K562 (cell line): ENCODE measurements at regions not wholly inside any gene's neighbourhood (a gene's known extent, or its start where the extent isn't known, plus 50 kb on each side); places are given as distances from the start of the nearest gene placed in this dataset.

Source experiments
- ATAC-seq: fragments of 200-7000 bp; cut with Tn5 transposase; 3 replicates; pipeline ENCODE4 v1.9.1; 2020; ENCODE audit warnings: moderate library complexity
- BruUV-seq: library from RNA; stranded (reverse); fragments of 400-500 nt; replicated peaks from 2 replicates; lab custom pipeline; 2021; lab: Mats Ljungman, UMichigan
- CTCF ChIA-PET: fragments of 300-600 bp; formaldehyde crosslinking; extraction: SDS; loops from one replicate; lab custom pipeline; 2021; ENCODE audit warnings: low intra/inter-chr PET ratio; lab: Yijun Ruan, JAX
- POLR2A ChIA-PET: fragments of 300-600, 350-650 bp; sonication (Branson Sonifier 250); formaldehyde crosslinking; extraction: SDS; loops from one replicate; lab custom pipeline; 2021; ENCODE audit warnings: antibody characterized with exemption, inconsistent platforms; lab: Yijun Ruan, JAX
- DNase-seq, 4 experiments: peaks; one replicate each; pipeline versions ENCODE4 v3.0.0 to v3.0.0-alpha.2; 2011 to 2018; ENCODE audit warnings: low spot score in 3 of 4, mixed read lengths in 3 of 4; ENCODE audit errors: extremely low read depth in 1 of 4
- FAIRE-seq: peaks from 2 replicates; lab custom pipeline; 2011; peaks lifted over from hg19 to GRCh38; lab: Jason Lieb, UNC
- H2AFZ ChIP-seq: 2 replicates; pipeline ENCODE4 v1.6.0; 2011; ENCODE audit warnings: low read depth, low read length, control low read depth, inconsistent platforms
- H3K27ac ChIP-seq: fragments of 200-600 bp; 3 replicates; pipeline ENCODE4 v1.8.0; 2011; ENCODE audit warnings: low read depth, mild to moderate bottlenecking, control low read depth, inconsistent platforms, low read length, moderate library complexity, mixed read lengths; ENCODE audit errors: extremely low read depth
- H3K27me3 ChIP-seq, 2 experiments: fragments of 300-600 bp in 1 of 2; 2 replicates in 1 of 2; 3 replicates in 1 of 2; pipeline versions ENCODE4 v1.6.0 to v1.8.0; 2011; ENCODE audit warnings: inconsistent platforms in 2 of 2, low read length in 2 of 2, mild to moderate bottlenecking in 1 of 2, mixed read lengths in 1 of 2, moderate library complexity in 1 of 2; ENCODE audit not compliant: control insufficient read depth in 2 of 2, insufficient read depth in 2 of 2
- H3K36me3 ChIP-seq: fragments of 300-600 bp; 3 replicates; pipeline ENCODE4 v1.8.0; 2011; ENCODE audit warnings: mild to moderate bottlenecking, low read length, inconsistent platforms; ENCODE audit not compliant: control insufficient read depth, insufficient read depth
- H3K4me1 ChIP-seq, 2 experiments: fragments of 200-600 bp in 1 of 2; replicated peaks in 1 of 2; 2 replicates in 1 of 2; 3 replicates in 1 of 2; pipeline versions ENCODE4 v1.5.1 to v1.8.0; 2011; ENCODE audit warnings: inconsistent platforms in 2 of 2, low read length in 2 of 2, mild to moderate bottlenecking in 1 of 2, mixed read lengths in 1 of 2, moderate library complexity in 1 of 2; ENCODE audit not compliant: control insufficient read depth in 2 of 2, insufficient read depth in 2 of 2
- H3K4me2 ChIP-seq: 2 replicates; pipeline ENCODE4 v1.6.1; 2011; ENCODE audit warnings: low read length, control low read depth, inconsistent platforms, mixed read lengths; ENCODE audit not compliant: insufficient read depth
- H3K4me3 ChIP-seq: fragments of 200-600 bp; sonication (generic), shearing (Covaris generic); 2 replicates; pipeline ENCODE4 v1.5.1; 2016; ENCODE audit warnings: control low read depth, inconsistent platforms
- H3K79me2 ChIP-seq: fragments of 200-600 bp; 3 replicates; pipeline ENCODE4 v1.8.0; 2011; ENCODE audit warnings: low read length, inconsistent platforms; ENCODE audit not compliant: control insufficient read depth, insufficient read depth
- H3K9ac ChIP-seq, 2 experiments: 2 replicates each; pipeline versions ENCODE4 v1.6.0 to v1.6.1; 2011; ENCODE audit warnings: low read depth in 2 of 2, low read length in 2 of 2, control low read depth in 1 of 2, inconsistent platforms in 1 of 2, mild to moderate bottlenecking in 1 of 2, mixed read lengths in 1 of 2; ENCODE audit not compliant: insufficient read depth in 1 of 2
- H3K9me1 ChIP-seq: one replicate; pipeline ENCODE4 v1.6.0; 2011; ENCODE audit warnings: inconsistent platforms, mild to moderate bottlenecking, low read length, moderate library complexity; ENCODE audit not compliant: control insufficient read depth, insufficient read depth
- H3K9me3 ChIP-seq: replicated peaks from 2 replicates; pipeline ENCODE4 v1.5.1; 2011; ENCODE audit warnings: low read depth, low read length, inconsistent platforms; ENCODE audit not compliant: control insufficient read depth, insufficient read depth
- H4K20me1 ChIP-seq: replicated peaks from 2 replicates; pipeline ENCODE4 v1.6.1; 2011; ENCODE audit warnings: low read length, inconsistent platforms, mixed read lengths; ENCODE audit not compliant: control insufficient read depth, insufficient read depth
- KAT8 ChIP-seq: fragments of 450-650 bp; IDR thresholded peaks from 2 replicates; pipeline ENCODE4 v1.6.1; 2016; ENCODE audit warnings: low read depth, mild to moderate bottlenecking
- MEF2A ChIP-seq: IDR thresholded peaks from 2 replicates; pipeline ENCODE4 v1.6.1; 2011; ENCODE audit warnings: low read depth, mild to moderate bottlenecking, low read length, moderate library complexity; ENCODE audit not compliant: control insufficient read depth
- NFE2L1 ChIP-seq: fragments of 450-650 bp; IDR thresholded peaks from 2 replicates; pipeline ENCODE4 v1.6.1; 2016; ENCODE audit warnings: missing genetic modification characterization, low read depth, mild to moderate bottlenecking, missing compliant biosample characterization, moderate library complexity, borderline replicate concordance
- PREB ChIP-seq: sonication (generic); formaldehyde crosslinking; IDR thresholded peaks from 2 replicates; pipeline ENCODE4 v1.8.1; 2023; ENCODE audit warnings: mild to moderate bottlenecking, missing genetic modification reagents
- SAFB ChIP-seq: fragments of 200-400 bp; formaldehyde crosslinking; IDR thresholded peaks from 2 replicates; pipeline ENCODE4 v1.6.1; 2017; ENCODE audit warnings: low read depth, low read length, borderline replicate concordance
- SETDB1 ChIP-seq: IDR thresholded peaks from one replicate; pipeline ENCODE4 v1.6.1; 2012; ENCODE audit warnings: low read length, control low read depth, inconsistent platforms
- SIRT6 ChIP-seq: IDR thresholded peaks from one replicate; pipeline ENCODE4 v1.6.1; 2012; ENCODE audit warnings: low read depth, mild to moderate bottlenecking, control low read depth, inconsistent platforms, low read length, moderate library complexity
- TRIM28 ChIP-seq: fragments of 450-650 bp; IDR thresholded peaks from 2 replicates; pipeline ENCODE4 v1.6.1; 2017
- ZFX ChIP-seq: sonication (generic); formaldehyde crosslinking; IDR thresholded peaks from 2 replicates; pipeline ENCODE4 v1.8.0; 2022; ENCODE audit warnings: mild to moderate bottlenecking, missing genetic modification reagents, moderate library complexity
- ZKSCAN3 ChIP-seq: fragments of 250-450 bp; sonication (Bioruptor Pico); IDR thresholded peaks from 2 replicates; pipeline ENCODE4 v1.4.0; 2020
- WGBS: fragments of 100-300 bp; shearing (Covaris generic); methylation state at CpG from one replicate; pipeline ENCODE4 v1.1.6; 2016; ENCODE audit warnings: low coverage, mixed read lengths; ENCODE audit not compliant: insufficient coverage; ENCODE audit errors: missing lambda C conversion rate; 5-methylcytosine and 5-hydroxymethylcytosine counted together
- in situ Hi-C: fragments of 300-500 bp; cut with MboI; formaldehyde crosslinking; loops from 4 replicates; pipeline ENCODE4 v1.15.0; 2018; ENCODE audit warnings: inconsistent platforms, mixed read lengths
- intact Hi-C: fragments of 100-400 bp; cut with micrococcal nuclease; formaldehyde crosslinking; loops from 2 replicates; pipeline ENCODE4 v1.14.2; 2022

GRCh38 chr5:96015709-96016108 is 54.1 kb upstream of the ELL2 start (continued):
- TF ChIP-seq ZFX (CRISPR knock-in tag) (no peak), NFE2L1 (tag) (no peak), KAT8 (no peak)
- TF ChIP-seq, all 486 proteins: peak for 0

- POLR2A ChIA-PET = no interaction called here
- no peak overlapping the region for H3K27ac ChIP-seq
- TF ChIP-seq MEF2A (no peak), SETDB1 (no peak), PREB (CRISPR knock-in tag) (no peak), ZKSCAN3 (no peak), SAFB (no peak), TRIM28 (no peak), SIRT6 (no peak)
- FAIRE-seq (no peak), ATAC-seq (no peak), DNase-seq (no peak)
- H2AFZ ChIP-seq = no peak overlapping the region
- 100% methylated on average over 1 of the region's 1 CpG for WGBS
- H3K36me3 ChIP-seq = no peaks in the 10 kb centered on the region
- H3K79me2 ChIP-seq = no peaks in the 10 kb centered on the region
- intact Hi-C loops (no loop called here), in situ Hi-C loops (no loop called here)
- no peaks in the 10 kb centered on the region for H3K9me1 ChIP-seq
- no peak overlapping the region for H3K4me3 ChIP-seq
- CTCF ChIA-PET = no interaction called here
- H4K20me1 ChIP-seq = no peaks in the 10 kb centered on the region
- no peaks in the 10 kb centered on the region; the same call in 1 of the 2 replicates for H3K9me3 ChIP-seq
- no peak overlapping the region for H3K4me2 ChIP-seq
- BruUV-seq = no TSS peak
- no peaks in the 10 kb centered on the region for H3K27me3 ChIP-seq
- H3K4me1 ChIP-seq = peaks cover 0 to 9% of the 10 kb centered on the region in 2 experiments; a peak in 2 of 5 replicates
- no peak overlapping the region for H3K9ac ChIP-seq
These were observed 52.7 kb upstream of the ELL2 start for GRCh38 chr5:96014395-96014794.
